Astrocyte (in vitro differentiated cells and primary cell): ENCODE measurements at regions not wholly inside any gene's neighbourhood (a gene's known extent, or its start where the extent isn't known, plus 50 kb on each side); places are given as distances from the start of the nearest gene placed in this dataset.

Experiments used
- CTCF ChIP-seq: IDR thresholded peaks from 2 replicates; pipeline ENCODE4 v1.5.1; 2011; ENCODE audit warnings: low read depth, mild to moderate bottlenecking, inconsistent platforms, low read length, moderate library complexity; ENCODE audit not compliant: insufficient read depth
- EZH2 ChIP-seq: IDR thresholded peaks from 2 replicates; pipeline ENCODE4 v1.6.1; 2012; ENCODE audit warnings: mild to moderate bottlenecking, low read length, inconsistent platforms; ENCODE audit not compliant: insufficient read depth

GRCh38 chr2:83305758-83306378 is 1153.2 kb downstream of the SUCLG1 start:
- TF ChIP-seq CTCF (no peak), EZH2 (no peak)
